ENCODE measurements at regions not wholly inside any gene's neighbourhood (a gene's known extent, or its start where the extent isn't known, plus 50 kb on each side); places are given as distances from the start of the nearest gene placed in this dataset.

- ATAC-seq (ENCODE audit: poor library complexity) (no peak), DNase-seq (no peak)
- ChIA-PET CTCF (no interaction called here), POLR2A (no interaction called here)
- Histone ChIP-seq H3K4me1 (ENCODE audit: insufficient read depth, low read length) (no peaks in the 10 kb centered on the region), H3K27me3 (ENCODE audit: control insufficient read depth in 1 of 2, insufficient read depth in 2 of 2, low read length in 2 of 2) (no peaks in the 10 kb centered on the region), H3K27ac (ENCODE audit: low read depth in 1 of 2, low read length in 2 of 2) (no peak overlapping the region), H3K9me3 (ENCODE audit: control insufficient read depth in 1 of 2, insufficient read depth in 1 of 2, low read length in 2 of 2) (peaks cover 0 to 9% of the 10 kb centered on the region in 2 experiments), H3K4me3 (ENCODE audit: low read length) (no peak overlapping the region), H3K36me3 (ENCODE audit: insufficient read depth, low read length) (no peaks in the 10 kb centered on the region)
- intact Hi-C loops (cut with DNase I, micrococcal nuclease) = no loop called here
- peaks cover 2% of the 10 kb centered on the region for H3K9me3 Mint-ChIP-seq
- no peaks in the 10 kb centered on the region for H3K36me3 Mint-ChIP-seq (ENCODE audit: low read depth)
- no peak overlapping the region for H3K4me3 Mint-ChIP-seq
- no peaks in the 10 kb centered on the region for H3K4me1 Mint-ChIP-seq (ENCODE audit: low read depth)
- no peak for TF ChIP-seq CTCF (IDR thresholded peaks at IDR 0.05)
- no peak overlapping the region for H3K27ac Mint-ChIP-seq
- H3K27me3 Mint-ChIP-seq = no peaks in the 10 kb centered on the region
Observed at GRCh38 chr2:183292028-183292427, 167.8 kb downstream of the NUP35 start.

GRCh38 chr2:183339311-183339710, 215.1 kb downstream of the NUP35 start:
- Histone ChIP-seq H3K4me3 (ENCODE audit: low read length) (no peak overlapping the region), H3K27ac (ENCODE audit: low read depth in 1 of 2, low read length in 2 of 2) (no peak overlapping the region), H3K36me3 (ENCODE audit: insufficient read depth, low read length) (no peaks in the 10 kb centered on the region), H3K4me1 (ENCODE audit: insufficient read depth, low read length) (no peaks in the 10 kb centered on the region), H3K9me3 (ENCODE audit: control insufficient read depth in 1 of 2, insufficient read depth in 1 of 2, low read length in 2 of 2) (peaks cover 4 to 5% of the 10 kb centered on the region in 2 experiments), H3K27me3 (ENCODE audit: control insufficient read depth in 1 of 2, insufficient read depth in 2 of 2, low read length in 2 of 2) (no peaks in the 10 kb centered on the region)
- no peaks in the 10 kb centered on the region for H3K36me3 Mint-ChIP-seq (ENCODE audit: low read depth)
- no peak overlapping the region for H3K27ac Mint-ChIP-seq
- no peaks in the 10 kb centered on the region for H3K27me3 Mint-ChIP-seq
- no peak overlapping the region for H3K4me3 Mint-ChIP-seq
- H3K4me1 Mint-ChIP-seq (ENCODE audit: low read depth) = no peaks in the 10 kb centered on the region
- ATAC-seq (ENCODE audit: poor library complexity) = no peak
- ChIA-PET POLR2A (no interaction called here), CTCF (no interaction called here)
- intact Hi-C loops (cut with DNase I, micrococcal nuclease) = no loop called here
- H3K9me3 Mint-ChIP-seq = peaks cover 5% of the 10 kb centered on the region
- DNase-seq = no peak
- TF ChIP-seq CTCF (IDR thresholded peaks at IDR 0.05) = no peak

GRCh38 chr2:183341057-183341456, 216.8 kb downstream of the NUP35 start:
- DNase-seq (no peak), ATAC-seq (ENCODE audit: poor library complexity) (no peak)
- Histone ChIP-seq H3K36me3 (ENCODE audit: insufficient read depth, low read length) (no peaks in the 10 kb centered on the region), H3K4me3 (ENCODE audit: low read length) (no peak overlapping the region), H3K27ac (ENCODE audit: low read depth in 1 of 2, low read length in 2 of 2) (no peak overlapping the region), H3K4me1 (ENCODE audit: insufficient read depth, low read length) (no peaks in the 10 kb centered on the region), H3K9me3 (ENCODE audit: control insufficient read depth in 1 of 2, insufficient read depth in 1 of 2, low read length in 2 of 2) (peaks cover 0 to 5% of the 10 kb centered on the region in 2 experiments), H3K27me3 (ENCODE audit: control insufficient read depth in 1 of 2, insufficient read depth in 2 of 2, low read length in 2 of 2) (no peaks in the 10 kb centered on the region)
- Mint-ChIP-seq H3K4me3 (no peak overlapping the region), H3K27ac (no peak overlapping the region), H3K4me1 (ENCODE audit: low read depth) (no peaks in the 10 kb centered on the region), H3K9me3 (peaks cover 5% of the 10 kb centered on the region), H3K27me3 (no peaks in the 10 kb centered on the region), H3K36me3 (ENCODE audit: low read depth) (no peaks in the 10 kb centered on the region)
- intact Hi-C loops (cut with DNase I, micrococcal nuclease) = no loop called here
- TF ChIP-seq CTCF (IDR thresholded peaks at IDR 0.05) = no peak
- ChIA-PET CTCF (no interaction called here), POLR2A (no interaction called here)
